ENCODE measurements at regions not wholly inside any gene's neighbourhood (a gene's known extent, or its start where the extent isn't known, plus 50 kb on each side); places are given as distances from the start of the nearest gene placed in this dataset.

GRCh38 chr14:105865266-105865903, 339.0 kb downstream of the TMEM121 start:
- no peaks in the 10 kb centered on the region for H3K36me3 ChIP-seq (replicated peaks; ENCODE audit: control insufficient read depth, insufficient read depth, low read length)
- H3K4me3 ChIP-seq (ENCODE audit: insufficient read depth, low read depth, low read length) = no peak overlapping the region
- peak; percentile 30 for DNase-seq
- no peaks in the 10 kb centered on the region for H3K27me3 ChIP-seq (ENCODE audit: control insufficient read depth, insufficient read depth, low read length)

- no peaks in the 10 kb centered on the region for H3K36me3 ChIP-seq (replicated peaks; ENCODE audit: control insufficient read depth, insufficient read depth, low read length)
- DNase-seq = peak; percentile 28
- H3K27me3 ChIP-seq (ENCODE audit: control insufficient read depth, insufficient read depth, low read length) = no peaks in the 10 kb centered on the region
- H3K4me3 ChIP-seq (ENCODE audit: insufficient read depth, low read depth, low read length) = no peak overlapping the region
Observed at GRCh38 chr14:105865904-105866840, 339.8 kb downstream of the TMEM121 start.

GRCh38 chr14:105866841-105867321, 340.5 kb downstream of the TMEM121 start:
- no peak overlapping the region for H3K4me3 ChIP-seq (ENCODE audit: insufficient read depth, low read depth, low read length)
- peak; percentile 33 for DNase-seq
- no peaks in the 10 kb centered on the region for H3K27me3 ChIP-seq (ENCODE audit: control insufficient read depth, insufficient read depth, low read length)
- H3K36me3 ChIP-seq (replicated peaks; ENCODE audit: control insufficient read depth, insufficient read depth, low read length) = no peaks in the 10 kb centered on the region

GRCh38 chr14:105867961-105868599, 341.7 kb downstream of the TMEM121 start:
- H3K36me3 ChIP-seq (replicated peaks; ENCODE audit: control insufficient read depth, insufficient read depth, low read length) = no peaks in the 10 kb centered on the region
- no peak for DNase-seq
- H3K27me3 ChIP-seq (ENCODE audit: control insufficient read depth, insufficient read depth, low read length) = no peaks in the 10 kb centered on the region
- no peak overlapping the region for H3K4me3 ChIP-seq (ENCODE audit: insufficient read depth, low read depth, low read length)

GRCh38 chr14:105871590-105871989, 345.2 kb downstream of the TMEM121 start:
- no peaks in the 10 kb centered on the region for H3K36me3 ChIP-seq (replicated peaks; ENCODE audit: control insufficient read depth, insufficient read depth, low read length)
- H3K4me3 ChIP-seq (ENCODE audit: insufficient read depth, low read depth, low read length) = no peak overlapping the region
- no peak for DNase-seq
- no peaks in the 10 kb centered on the region for H3K27me3 ChIP-seq (ENCODE audit: control insufficient read depth, insufficient read depth, low read length)

- no peak for DNase-seq
- no peaks in the 10 kb centered on the region for H3K36me3 ChIP-seq (replicated peaks; ENCODE audit: control insufficient read depth, insufficient read depth, low read length)
- no peak overlapping the region for H3K4me3 ChIP-seq (ENCODE audit: insufficient read depth, low read depth, low read length)
- no peaks in the 10 kb centered on the region for H3K27me3 ChIP-seq (ENCODE audit: control insufficient read depth, insufficient read depth, low read length)
Observed at GRCh38 chr14:105873870-105874512, 347.6 kb downstream of the TMEM121 start.

GRCh38 chr14:105876158-105876557, 349.8 kb downstream of the TMEM121 start:
- no peak for DNase-seq
- Histone ChIP-seq H3K4me3 (ENCODE audit: insufficient read depth, low read depth, low read length) (no peak overlapping the region), H3K27me3 (ENCODE audit: control insufficient read depth, insufficient read depth, low read length) (no peaks in the 10 kb centered on the region), H3K36me3 (replicated peaks; ENCODE audit: control insufficient read depth, insufficient read depth, low read length) (no peaks in the 10 kb centered on the region)

- H3K36me3 ChIP-seq (replicated peaks; ENCODE audit: control insufficient read depth, insufficient read depth, low read length) = no peaks in the 10 kb centered on the region
- DNase-seq = no peak
- H3K27me3 ChIP-seq (ENCODE audit: control insufficient read depth, insufficient read depth, low read length) = no peaks in the 10 kb centered on the region
- no peak overlapping the region for H3K4me3 ChIP-seq (ENCODE audit: insufficient read depth, low read depth, low read length)
Observed at GRCh38 chr14:105876829-105877228, 350.4 kb downstream of the TMEM121 start.

- Histone ChIP-seq H3K27me3 (ENCODE audit: control insufficient read depth, insufficient read depth, low read length) (no peaks in the 10 kb centered on the region), H3K4me3 (ENCODE audit: insufficient read depth, low read depth, low read length) (no peak overlapping the region), H3K36me3 (replicated peaks; ENCODE audit: control insufficient read depth, insufficient read depth, low read length) (no peaks in the 10 kb centered on the region)
- no peak for DNase-seq
Observed at GRCh38 chr14:105877645-105878044, 351.3 kb downstream of the TMEM121 start.

GRCh38 chr14:105878125-105878524, 351.7 kb downstream of the TMEM121 start:
- H3K36me3 ChIP-seq (replicated peaks; ENCODE audit: control insufficient read depth, insufficient read depth, low read length) = no peaks in the 10 kb centered on the region
- no peaks in the 10 kb centered on the region for H3K27me3 ChIP-seq (ENCODE audit: control insufficient read depth, insufficient read depth, low read length)
- H3K4me3 ChIP-seq (ENCODE audit: insufficient read depth, low read depth, low read length) = no peak overlapping the region
- no peak for DNase-seq

- no peaks in the 10 kb centered on the region for H3K36me3 ChIP-seq (replicated peaks; ENCODE audit: control insufficient read depth, insufficient read depth, low read length)
- no peaks in the 10 kb centered on the region for H3K27me3 ChIP-seq (ENCODE audit: control insufficient read depth, insufficient read depth, low read length)
- peak; percentile 37 for DNase-seq
Observed at GRCh38 chr14:105878554-105878953, 352.2 kb downstream of the TMEM121 start.

GRCh38 chr14:105879503-105879866, 353.1 kb downstream of the TMEM121 start:
- Histone ChIP-seq H3K27me3 (ENCODE audit: control insufficient read depth, insufficient read depth, low read length) (no peaks in the 10 kb centered on the region), H3K4me3 (ENCODE audit: insufficient read depth, low read depth, low read length) (no peak overlapping the region), H3K36me3 (replicated peaks; ENCODE audit: control insufficient read depth, insufficient read depth, low read length) (no peaks in the 10 kb centered on the region)
- peak; percentile 31 for DNase-seq

More at GRCh38 chr14:105878554-105878953, 352.2 kb downstream of the TMEM121 start:
- H3K4me3 ChIP-seq (ENCODE audit: insufficient read depth, low read depth, low read length) = no peak overlapping the region

- DNase-seq = peak; percentile 38
- Histone ChIP-seq H3K4me3 (ENCODE audit: insufficient read depth, low read depth, low read length) (no peak overlapping the region), H3K27me3 (ENCODE audit: control insufficient read depth, insufficient read depth, low read length) (no peaks in the 10 kb centered on the region), H3K36me3 (replicated peaks; ENCODE audit: control insufficient read depth, insufficient read depth, low read length) (no peaks in the 10 kb centered on the region)
Observed at GRCh38 chr14:105879867-105880561, 353.6 kb downstream of the TMEM121 start.

- Histone ChIP-seq H3K27me3 (ENCODE audit: control insufficient read depth, insufficient read depth, low read length) (no peaks in the 10 kb centered on the region), H3K36me3 (replicated peaks; ENCODE audit: control insufficient read depth, insufficient read depth, low read length) (no peaks in the 10 kb centered on the region), H3K4me3 (ENCODE audit: insufficient read depth, low read depth, low read length) (no peak overlapping the region)
- no peak for DNase-seq
Observed at GRCh38 chr14:105880616-105881015, 354.2 kb downstream of the TMEM121 start.
